HEK293 (cell line): ENCODE measurements at regions not wholly inside any gene's neighbourhood (a gene's known extent, or its start where the extent isn't known, plus 50 kb on each side); places are given as distances from the start of the nearest gene placed in this dataset.

ENCODE experiments used
- CTCF ChIA-PET: fragments of 350-600 bp; formaldehyde crosslinking; extraction: SDS; loops from one replicate; lab custom pipeline; 2021; ENCODE audit warnings: antibody characterized with exemption; lab: Yijun Ruan, JAX
- POLR2A ChIA-PET: fragments of 300-600 bp; formaldehyde crosslinking; extraction: SDS; loops from one replicate; lab custom pipeline; 2020; ENCODE audit warnings: antibody characterized with exemption, inconsistent platforms; lab: Yijun Ruan, JAX
- H3K27ac ChIP-seq: fragments of 200-500 bp; sonication (Bioruptor generic); 2 replicates; pipeline ENCODE4 v1.5.1; 2014; ENCODE audit warnings: low read depth, low read length, control low read depth, inconsistent platforms; ENCODE audit errors: extremely low read depth
- H3K36me3 ChIP-seq, 2 experiments: fragments of 200-500 bp in 1 of 2; sonication (Bioruptor generic) in 1 of 2; 1 replicate in 1 of 2; 2 replicates in 1 of 2; pipeline ENCODE4 v1.5.1; 2014 to 2017; ENCODE audit warnings: inconsistent platforms in 2 of 2, low read length in 2 of 2; ENCODE audit not compliant: control insufficient read depth in 2 of 2, insufficient read depth in 1 of 2
- H3K4me1 ChIP-seq: fragments of 200-500 bp; sonication (Bioruptor generic); 2 replicates; pipeline ENCODE4 v1.5.1; 2014; ENCODE audit warnings: mild to moderate bottlenecking, low read length, inconsistent platforms; ENCODE audit not compliant: control insufficient read depth, insufficient read depth
- H3K4me3 ChIP-seq: 2 replicates; pipeline ENCODE4 v1.5.1; 2011; ENCODE audit warnings: low read depth, mild to moderate bottlenecking, control low read depth, low read length, moderate library complexity
- H3K9me3 ChIP-seq: fragments of 200-500 bp; sonication (Bioruptor generic); 2 replicates; pipeline ENCODE4 v1.5.1; 2014; ENCODE audit warnings: low read depth, low read length, inconsistent platforms; ENCODE audit not compliant: control insufficient read depth, insufficient read depth
- BCL11B ChIP-seq: fragments of 450-650 bp; formaldehyde crosslinking; IDR thresholded peaks from 2 replicates; pipeline ENCODE4 v1.5.1; 2016; ENCODE audit warnings: low read depth, missing biosample characterization, missing genetic modification characterization
- GLIS1 ChIP-seq: fragments of 450-650 bp; formaldehyde crosslinking; IDR thresholded peaks from 2 replicates; pipeline ENCODE4 v1.5.1; 2016; ENCODE audit warnings: missing biosample characterization, missing genetic modification characterization
- HIC1 ChIP-seq: fragments of 450-650 bp; formaldehyde crosslinking; IDR thresholded peaks from 2 replicates; pipeline ENCODE4 v1.5.1; 2016; ENCODE audit warnings: missing biosample characterization, missing genetic modification characterization
- KLF10 ChIP-seq: fragments of 450-650 bp; IDR thresholded peaks from 2 replicates; pipeline ENCODE4 v1.5.1; 2018; ENCODE audit warnings: missing biosample characterization, mild to moderate bottlenecking, missing genetic modification characterization
- MZF1 ChIP-seq: fragments of 450-650 bp; formaldehyde crosslinking; IDR thresholded peaks from 2 replicates; pipeline ENCODE4 v1.5.1; 2017; ENCODE audit warnings: missing biosample characterization, missing genetic modification characterization, borderline replicate concordance
- OSR2 ChIP-seq: fragments of 450-650 bp; formaldehyde crosslinking; IDR thresholded peaks from 2 replicates; pipeline ENCODE4 v1.5.1; 2016; ENCODE audit warnings: missing biosample characterization, missing genetic modification characterization
- PATZ1 ChIP-seq: fragments of 450-650 bp; formaldehyde crosslinking; IDR thresholded peaks from 2 replicates; pipeline ENCODE4 v1.5.1; 2016; ENCODE audit warnings: missing biosample characterization, missing genetic modification characterization
- ZBTB44 ChIP-seq: fragments of 450-650 bp; IDR thresholded peaks from 2 replicates; pipeline ENCODE4 v1.5.1; 2018; ENCODE audit warnings: missing biosample characterization, mild to moderate bottlenecking, missing genetic modification characterization
- ZFHX2 ChIP-seq: fragments of 450-650 bp; formaldehyde crosslinking; conservative IDR thresholded peaks from 2 replicates; pipeline ENCODE4 v1.5.1; 2016; ENCODE audit warnings: missing biosample characterization, missing genetic modification characterization
- ZNF112 ChIP-seq: fragments of 450-650 bp; formaldehyde crosslinking; IDR thresholded peaks from 2 replicates; pipeline ENCODE4 v1.5.0; 2017; ENCODE audit warnings: missing biosample characterization, missing genetic modification characterization
- ZNF24 ChIP-seq: fragments of 450-650 bp; formaldehyde crosslinking; IDR thresholded peaks from 2 replicates; pipeline ENCODE4 v1.5.1; 2016; ENCODE audit warnings: missing biosample characterization, missing genetic modification characterization
- ZNF335 ChIP-seq: fragments of 450-650 bp; formaldehyde crosslinking; conservative IDR thresholded peaks from 2 replicates; pipeline ENCODE4 v1.5.1; 2016; ENCODE audit warnings: missing biosample characterization, missing genetic modification characterization
- ZNF366 ChIP-seq: fragments of 450-650 bp; formaldehyde crosslinking; conservative IDR thresholded peaks from 2 replicates; pipeline ENCODE4 v1.5.1; 2016; ENCODE audit warnings: missing biosample characterization, missing genetic modification characterization
- ZNF423 ChIP-seq: fragments of 450-650 bp; formaldehyde crosslinking; IDR thresholded peaks from 2 replicates; pipeline ENCODE4 v1.5.1; 2016; ENCODE audit warnings: missing biosample characterization, missing genetic modification characterization
- ZNF449 ChIP-seq: fragments of 450-650 bp; formaldehyde crosslinking; IDR thresholded peaks from 2 replicates; pipeline ENCODE4 v1.5.1; 2017; ENCODE audit warnings: missing biosample characterization, mild to moderate bottlenecking, missing genetic modification characterization, moderate library complexity
- ZNF488 ChIP-seq: fragments of 450-650 bp; formaldehyde crosslinking; IDR thresholded peaks from 2 replicates; pipeline ENCODE4 v1.5.1; 2016; ENCODE audit warnings: missing biosample characterization, missing genetic modification characterization
- ZNF510 ChIP-seq: fragments of 450-650 bp; formaldehyde crosslinking; IDR thresholded peaks from 2 replicates; pipeline ENCODE4 v1.5.1; 2018; ENCODE audit warnings: mild to moderate bottlenecking, missing genetic modification characterization, missing biosample characterization; ENCODE audit not compliant: insufficient replicate concordance
- ZNF549 ChIP-seq: fragments of 450-650 bp; IDR thresholded peaks from 2 replicates; pipeline ENCODE4 v1.5.1; 2018; ENCODE audit warnings: missing biosample characterization, missing genetic modification characterization, mild to moderate bottlenecking, inconsistent platforms, moderate library complexity
- ZNF561 ChIP-seq: fragments of 450-650 bp; IDR thresholded peaks from 2 replicates; pipeline ENCODE4 v1.5.1; 2018; ENCODE audit warnings: missing biosample characterization, missing genetic modification characterization, borderline replicate concordance
- ZNF580 ChIP-seq: fragments of 450-650 bp; formaldehyde crosslinking; IDR thresholded peaks from 2 replicates; pipeline ENCODE4 v1.5.1; 2016; ENCODE audit warnings: missing biosample characterization, missing genetic modification characterization
- ZNF600 ChIP-seq: fragments of 450-650 bp; formaldehyde crosslinking; IDR thresholded peaks from 2 replicates; pipeline ENCODE4 v1.5.1; 2016; ENCODE audit warnings: missing biosample characterization, missing genetic modification characterization
- ZNF610 ChIP-seq: fragments of 450-650 bp; formaldehyde crosslinking; IDR thresholded peaks from 2 replicates; pipeline ENCODE4 v1.5.1; 2016; ENCODE audit warnings: missing biosample characterization, missing genetic modification characterization, borderline replicate concordance
- ZNF624 ChIP-seq: fragments of 450-650 bp; formaldehyde crosslinking; IDR thresholded peaks from 2 replicates; pipeline ENCODE4 v1.5.1; 2017; ENCODE audit warnings: missing biosample characterization, missing genetic modification characterization
- ZNF660 ChIP-seq: fragments of 450-650 bp; IDR thresholded peaks from 2 replicates; pipeline ENCODE4 v1.5.1; 2018; ENCODE audit warnings: missing biosample characterization, mild to moderate bottlenecking, missing genetic modification characterization
- ZSCAN30 ChIP-seq: fragments of 450-650 bp; IDR thresholded peaks from 2 replicates; pipeline ENCODE4 v1.5.1; 2018; ENCODE audit warnings: missing biosample characterization, mild to moderate bottlenecking, missing genetic modification characterization, moderate library complexity

- TF ChIP-seq BCL11B (tag by site-specific recombination) (no peak), ZNF488 (tag by site-specific recombination) (no peak), ZNF510 (tag by site-specific recombination) (no peak), ZNF600 (no peak), ZNF423 (no peak)
These were observed 62.8 kb upstream of the WWC1 start (continued) for GRCh38 chr5:168228668-168229067.

- no peaks in the 10 kb centered on the region for H3K36me3 ChIP-seq
- H3K9me3 ChIP-seq, result no peaks in the 10 kb centered on the region
- H3K4me1 ChIP-seq, result no peaks in the 10 kb centered on the region
- no peak overlapping the region for H3K27ac ChIP-seq
- POLR2A ChIA-PET, result no interaction called here
- CTCF ChIA-PET, result interaction anchor here (1.5 kb wide), 1 partner anchor 12 kb away, joined by 4 read pairs; no protein-coding TSS in a partner anchor
- H3K4me3 ChIP-seq, result no peak overlapping the region
- TF ChIP-seq ZNF624 (tag by site-specific recombination) (no peak), KLF10 (no peak), ZNF610 (tag by site-specific recombination) (no peak)
- TF ChIP-seq, all 188 proteins: peak for 0
These were observed 57.3 kb upstream of the WWC1 start for GRCh38 chr5:168234133-168234532.

GRCh38 chr5:168238463-168238862 is 53.0 kb upstream of the WWC1 start:
- H3K4me3 ChIP-seq, result no peak overlapping the region
- no peaks in the 10 kb centered on the region for H3K9me3 ChIP-seq
- H3K27ac ChIP-seq, result no peak overlapping the region
- no peaks in the 10 kb centered on the region for H3K36me3 ChIP-seq
- CTCF ChIA-PET, result interaction anchor here (0.6 kb wide), 2 partner anchors 25 to 238 kb away, joined by 3 read pairs; no protein-coding TSS in a partner anchor
- H3K4me1 ChIP-seq, result no peaks in the 10 kb centered on the region
- POLR2A ChIA-PET, result no interaction called here
- TF ChIP-seq MZF1 (tag by site-specific recombination) (peak; percentile 83; the same call in 1 of the 2 replicates), ZNF24 (peak; percentile 33; the same call in 1 of the 2 replicates), ZNF561 (tag by site-specific recombination) (peak; percentile 49; the same call in 1 of the 2 replicates), ZNF335 (tag by site-specific recombination) (0 out of 2 replicates have a peak, but pooled peaks have one; percentile 15), ZFHX2 (no peak), OSR2 (tag by site-specific recombination) (peak; percentile 32), ZNF549 (tag by site-specific recombination) (no peak), ZNF449 (tag by site-specific recombination) (no peak), HIC1 (0 out of 2 replicates have a peak, but pooled peaks have one; percentile 13), ZNF660 (tag by site-specific recombination) (peak; percentile 48; the same call in 1 of the 2 replicates), PATZ1 (tag by site-specific recombination) (no peak), ZSCAN30 (tag by site-specific recombination) (peak; percentile 69; the same call in 1 of the 2 replicates), ZNF580 (tag by site-specific recombination) (peak; percentile 32; the same call in 1 of the 2 replicates), GLIS1 (tag by site-specific recombination) (peak; percentile 36; the same call in 1 of the 2 replicates), ZNF366 (tag by site-specific recombination) (0 out of 2 replicates have a peak, but pooled peaks have one; percentile 19), ZNF112 (tag by site-specific recombination) (no peak), ZBTB44 (peak; percentile 28; the same call in 1 of the 2 replicates)
